Mucosa of rectum (tissue), 2 donors: ENCODE measurements at regions not wholly inside any gene's neighbourhood (a gene's known extent, or its start where the extent isn't known, plus 50 kb on each side); places are given as distances from the start of the nearest gene placed in this dataset.

Experiments used
- H3K27ac ChIP-seq, 2 donors: one replicate each; pipeline ENCODE4 v1.7.0; 2013; ENCODE audit warnings: inconsistent platforms in 2 of 2, low read depth in 2 of 2, low read length in 2 of 2
- H3K27me3 ChIP-seq, 2 donors: one replicate each; pipeline ENCODE4 v1.7.0; 2013; ENCODE audit warnings: low read length in 2 of 2; ENCODE audit not compliant: control insufficient read depth in 2 of 2, insufficient read depth in 2 of 2
- H3K36me3 ChIP-seq, 2 donors: one replicate each; pipeline ENCODE4 v1.7.0; 2013; ENCODE audit warnings: low read length in 2 of 2; ENCODE audit not compliant: control insufficient read depth in 2 of 2, insufficient read depth in 2 of 2
- H3K4me1 ChIP-seq, 2 donors: one replicate each; pipeline ENCODE4 v1.7.0; 2013; ENCODE audit warnings: low read length in 2 of 2, mild to moderate bottlenecking in 1 of 2; ENCODE audit not compliant: control insufficient read depth in 2 of 2, insufficient read depth in 2 of 2
- H3K4me3 ChIP-seq, 2 donors: one replicate each; pipeline ENCODE4 v1.7.0; 2013; ENCODE audit warnings: low read length in 2 of 2
- H3K9ac ChIP-seq, 2 donors: one replicate each; pipeline ENCODE4 v1.7.0; 2013; ENCODE audit warnings: low read length in 2 of 2, low read depth in 1 of 2, mild to moderate bottlenecking in 1 of 2
- H3K9me3 ChIP-seq, 2 donors: one replicate each; pipeline ENCODE4 v1.7.0; 2013; ENCODE audit warnings: low read length in 2 of 2; ENCODE audit not compliant: control insufficient read depth in 2 of 2
- donor health status: healthy.
- donor health status: Normal muscosa, but diverticular disease.

DNA sequence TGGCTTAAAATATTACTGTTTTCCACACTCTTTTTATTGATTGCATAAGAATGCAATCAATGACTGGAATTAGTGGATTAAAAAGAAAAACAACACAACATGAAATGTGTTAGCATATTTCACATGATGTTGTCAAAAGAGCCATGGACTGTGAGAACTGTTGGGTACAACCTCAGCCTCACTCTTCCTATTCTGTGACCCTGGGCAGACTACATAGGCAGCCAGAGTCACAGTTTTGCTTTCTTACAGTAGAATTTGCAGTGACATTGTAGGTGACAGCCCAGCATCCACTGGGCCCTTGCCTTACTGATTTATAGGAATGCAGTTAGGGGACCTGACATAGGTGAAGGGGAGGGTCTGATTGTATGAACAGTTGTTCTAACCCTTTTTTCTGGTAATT, 471.4 kb upstream of the SLC35B3 start:
- Histone ChIP-seq H3K4me1 (no peaks in the 10 kb centered on the region), H3K9ac (no peak overlapping the region), H3K4me3 (no peak overlapping the region), H3K27ac (no peak overlapping the region), H3K9me3 (no peaks in the 10 kb centered on the region), H3K36me3 (no peaks in the 10 kb centered on the region), H3K27me3 (no peaks in the 10 kb centered on the region)

DNA sequence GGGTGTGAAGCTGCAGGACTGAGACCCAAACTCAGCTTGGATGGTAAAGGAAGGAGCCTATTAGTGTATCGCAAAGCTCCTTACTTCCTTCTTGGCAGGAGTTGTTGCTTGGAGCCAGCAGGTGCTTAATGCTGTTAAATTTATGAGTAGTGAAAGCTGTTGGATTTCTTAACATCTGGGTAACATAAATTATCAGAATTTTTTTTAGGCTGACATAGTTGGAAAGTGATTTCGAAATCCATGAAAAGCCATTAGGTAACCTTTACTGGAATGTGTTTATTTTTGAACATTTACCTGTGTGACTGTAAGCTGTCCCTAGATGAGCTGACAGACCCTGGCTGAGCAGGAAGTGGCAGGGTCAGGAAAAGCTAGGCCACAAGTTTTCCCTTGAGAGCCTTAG, 470.4 kb upstream of the SLC35B3 start:
- no peak overlapping the region for H3K27ac ChIP-seq
- H3K4me3 ChIP-seq, result no peak overlapping the region
- no peaks in the 10 kb centered on the region for H3K36me3 ChIP-seq
- no peaks in the 10 kb centered on the region for H3K27me3 ChIP-seq
- H3K9ac ChIP-seq, result no peak overlapping the region
- no peaks in the 10 kb centered on the region for H3K4me1 ChIP-seq
- H3K9me3 ChIP-seq, result no peaks in the 10 kb centered on the region

DNA sequence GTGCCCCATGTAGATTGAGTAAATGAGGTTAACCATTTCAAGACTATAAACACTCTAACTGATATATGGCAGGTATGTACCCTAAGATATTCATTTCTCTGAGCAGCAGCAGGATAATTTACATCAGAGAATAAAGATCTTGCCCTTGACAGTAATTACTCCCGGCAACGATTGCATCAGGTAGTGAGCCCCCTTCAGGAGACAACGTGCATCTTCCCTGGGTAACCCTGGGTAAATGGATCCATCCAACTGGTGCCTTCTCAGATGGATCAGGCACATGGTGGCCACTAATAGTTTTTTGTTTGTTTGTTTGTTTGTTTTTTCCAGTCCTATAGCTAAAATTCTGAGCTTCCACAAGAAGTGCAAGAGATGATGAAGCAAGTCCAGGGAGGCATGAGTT, 469.4 kb upstream of the SLC35B3 start:
- Histone ChIP-seq H3K4me1 (no peaks in the 10 kb centered on the region), H3K4me3 (no peak overlapping the region), H3K9ac (no peak overlapping the region), H3K27me3 (no peaks in the 10 kb centered on the region), H3K36me3 (no peaks in the 10 kb centered on the region), H3K9me3 (no peaks in the 10 kb centered on the region), H3K27ac (no peak overlapping the region)

DNA sequence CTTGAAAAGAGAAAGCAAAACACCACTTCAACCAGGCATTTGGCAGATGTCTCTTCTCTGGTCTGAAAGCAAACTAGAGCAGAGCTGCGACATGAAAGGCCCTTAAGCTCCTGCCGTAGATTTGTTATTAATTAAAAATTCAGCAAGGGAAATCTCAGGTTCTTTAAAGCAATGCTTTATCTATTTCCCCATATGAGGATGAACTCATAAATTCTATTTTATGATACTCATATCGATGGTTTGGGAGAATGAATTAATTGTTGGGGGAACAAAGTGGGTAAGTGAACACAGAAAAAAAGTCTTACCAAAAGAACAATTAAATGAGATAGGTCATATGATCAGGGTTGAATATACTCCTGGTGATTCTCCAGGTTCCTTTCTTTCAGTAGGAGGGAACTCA, 464.7 kb upstream of the SLC35B3 start:
- Histone ChIP-seq H3K4me1 (no peaks in the 10 kb centered on the region), H3K36me3 (no peaks in the 10 kb centered on the region), H3K9me3 (no peaks in the 10 kb centered on the region), H3K27me3 (no peaks in the 10 kb centered on the region), H3K27ac (no peak overlapping the region), H3K4me3 (no peak overlapping the region), H3K9ac (no peak overlapping the region)

DNA sequence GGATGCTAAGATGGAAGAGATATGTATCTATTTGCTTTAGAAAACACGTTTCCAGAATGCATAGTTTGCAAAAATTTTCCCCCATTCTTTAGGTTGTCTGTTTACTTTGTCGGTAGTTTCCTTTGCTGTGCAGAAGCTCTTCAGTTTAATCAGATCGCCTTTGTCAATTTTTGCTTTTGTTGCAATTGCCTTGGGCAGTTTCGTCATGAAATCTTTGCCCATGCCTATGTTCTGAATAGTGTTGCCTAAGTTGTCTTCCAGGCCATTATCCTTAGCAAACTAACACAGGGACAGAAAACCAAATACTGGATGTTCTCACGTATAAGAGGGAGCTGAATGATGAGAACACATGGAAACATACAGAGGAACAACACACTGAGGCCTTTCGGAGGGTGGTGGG, 454.2 kb upstream of the SLC35B3 start:
- H3K9me3 ChIP-seq, result no peaks in the 10 kb centered on the region
- H3K36me3 ChIP-seq, result no peaks in the 10 kb centered on the region

DNA sequence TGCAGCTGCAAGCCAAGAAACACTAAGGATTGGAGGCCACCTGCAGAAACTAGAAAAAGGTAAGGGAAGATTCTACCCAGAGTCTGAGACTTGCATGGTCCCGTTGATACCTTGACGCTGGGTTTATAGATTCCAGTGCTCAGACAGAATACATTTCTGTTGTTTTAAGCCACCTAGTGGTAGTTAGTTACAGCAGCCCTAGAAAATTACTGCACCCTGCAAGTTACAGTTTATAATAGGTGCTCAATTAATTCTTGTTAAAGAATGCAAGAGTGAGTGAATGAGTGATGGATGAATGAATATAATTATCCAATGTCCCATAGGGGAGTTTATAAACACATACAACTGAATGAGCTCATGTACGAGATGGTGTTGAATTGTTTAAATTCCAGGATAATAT, 453.1 kb upstream of the SLC35B3 start:
- no peak overlapping the region for H3K4me3 ChIP-seq
- no peak overlapping the region for H3K9ac ChIP-seq
- no peak overlapping the region for H3K27ac ChIP-seq
- no peaks in the 10 kb centered on the region for H3K27me3 ChIP-seq
- no peaks in the 10 kb centered on the region for H3K36me3 ChIP-seq
- no peaks in the 10 kb centered on the region for H3K4me1 ChIP-seq
- H3K9me3 ChIP-seq, result no peaks in the 10 kb centered on the region

More for the DNA sequence above, 454.2 kb upstream of the SLC35B3 start:
- H3K27me3 ChIP-seq, result no peaks in the 10 kb centered on the region
- H3K4me1 ChIP-seq, result no peaks in the 10 kb centered on the region
- H3K9ac ChIP-seq, result no peak overlapping the region
- no peak overlapping the region for H3K4me3 ChIP-seq
- H3K27ac ChIP-seq, result no peak overlapping the region

DNA sequence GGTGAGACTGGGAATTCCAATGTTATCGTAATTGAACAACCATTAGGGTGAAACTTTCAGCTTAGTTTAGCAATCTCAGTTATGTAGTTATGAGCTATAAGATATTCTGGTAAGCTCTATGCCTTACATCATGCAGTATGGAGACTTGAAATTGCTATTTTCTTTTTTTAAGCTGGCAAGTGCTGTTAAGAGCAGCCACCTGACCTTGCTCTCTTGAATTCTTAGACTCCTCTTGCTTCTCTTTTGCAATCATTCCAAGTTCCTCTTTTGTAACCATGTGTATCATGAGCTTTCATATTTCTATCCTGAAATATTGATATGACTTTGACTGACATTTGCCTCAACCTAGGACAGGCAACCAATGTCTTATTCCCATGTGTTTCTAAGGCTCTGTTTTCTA, 446.3 kb upstream of the SLC35B3 start:
- Histone ChIP-seq H3K27me3 (no peaks in the 10 kb centered on the region), H3K27ac (no peak overlapping the region), H3K9me3 (no peaks in the 10 kb centered on the region), H3K4me3 (no peak overlapping the region), H3K36me3 (no peaks in the 10 kb centered on the region), H3K4me1 (no peaks in the 10 kb centered on the region), H3K9ac (no peak overlapping the region)

DNA sequence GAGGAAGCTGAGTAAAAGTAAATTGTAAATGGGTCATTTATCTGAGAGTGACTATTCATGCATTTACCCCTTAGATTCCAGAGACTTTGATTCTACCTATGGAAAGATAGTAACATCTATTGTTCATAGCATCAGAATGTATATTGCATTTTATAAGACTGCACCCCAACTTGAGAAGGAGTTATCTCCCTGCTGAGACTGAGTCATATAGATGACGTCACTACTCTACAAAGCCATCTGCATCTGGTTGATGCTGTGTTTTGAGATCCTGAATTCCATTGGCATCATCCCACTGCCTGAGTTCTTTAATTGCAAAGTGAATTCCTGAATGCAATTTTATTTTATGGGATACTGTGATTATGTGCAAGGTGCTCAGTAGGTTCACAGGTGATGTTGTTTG, 444.0 kb upstream of the SLC35B3 start:
- Histone ChIP-seq H3K4me3 (no peak overlapping the region), H3K27me3 (no peaks in the 10 kb centered on the region), H3K27ac (no peak overlapping the region), H3K36me3 (no peaks in the 10 kb centered on the region), H3K9ac (no peak overlapping the region), H3K4me1 (no peaks in the 10 kb centered on the region), H3K9me3 (no peaks in the 10 kb centered on the region)

DNA sequence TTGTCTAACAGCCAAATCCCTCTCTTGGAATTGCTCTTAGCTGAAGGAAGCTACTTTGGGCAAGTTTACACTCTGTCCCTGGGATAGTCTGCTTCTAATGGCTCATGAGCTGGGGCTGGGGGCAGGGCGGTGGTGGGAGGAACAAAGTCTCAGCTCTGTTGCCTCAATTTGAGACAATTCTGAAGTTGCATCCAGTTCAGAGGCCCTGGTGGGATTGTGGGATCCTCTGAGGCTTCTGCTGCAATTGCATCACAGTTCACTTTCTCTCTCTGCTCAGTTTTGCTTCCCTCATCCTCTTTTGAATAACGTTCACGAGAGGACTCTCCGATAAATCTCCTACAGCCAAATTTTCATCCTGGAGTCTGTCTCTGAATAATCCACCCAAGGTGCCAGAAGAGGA, 440.6 kb upstream of the SLC35B3 start:
- Histone ChIP-seq H3K27me3 (no peaks in the 10 kb centered on the region), H3K4me3 (no peak overlapping the region), H3K9me3 (no peaks in the 10 kb centered on the region), H3K27ac (no peak overlapping the region), H3K9ac (no peak overlapping the region), H3K4me1 (no peaks in the 10 kb centered on the region), H3K36me3 (no peaks in the 10 kb centered on the region)

DNA sequence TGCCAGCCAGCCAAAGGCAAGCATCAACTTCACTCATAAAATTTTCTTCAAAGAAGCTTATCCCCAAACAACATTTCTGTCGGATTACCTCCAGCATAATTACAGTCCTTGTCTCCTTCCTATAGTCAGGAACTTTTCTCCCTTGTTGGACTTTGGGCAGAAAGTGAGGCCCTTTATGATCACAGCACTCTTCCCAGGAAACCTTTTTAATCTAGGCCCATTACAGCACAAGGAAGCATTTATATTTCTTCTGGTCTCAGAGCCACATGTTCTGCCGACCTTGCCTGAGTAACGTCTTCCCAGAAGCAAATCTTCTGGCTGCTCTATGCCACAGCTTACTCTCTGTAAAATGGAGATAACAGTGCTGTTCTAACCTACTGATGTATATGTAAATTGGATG, 437.2 kb upstream of the SLC35B3 start:
- Histone ChIP-seq H3K4me3 (no peak overlapping the region), H3K36me3 (no peaks in the 10 kb centered on the region), H3K4me1 (no peaks in the 10 kb centered on the region), H3K27me3 (no peaks in the 10 kb centered on the region), H3K27ac (no peak overlapping the region), H3K9me3 (no peaks in the 10 kb centered on the region), H3K9ac (no peak overlapping the region)

DNA sequence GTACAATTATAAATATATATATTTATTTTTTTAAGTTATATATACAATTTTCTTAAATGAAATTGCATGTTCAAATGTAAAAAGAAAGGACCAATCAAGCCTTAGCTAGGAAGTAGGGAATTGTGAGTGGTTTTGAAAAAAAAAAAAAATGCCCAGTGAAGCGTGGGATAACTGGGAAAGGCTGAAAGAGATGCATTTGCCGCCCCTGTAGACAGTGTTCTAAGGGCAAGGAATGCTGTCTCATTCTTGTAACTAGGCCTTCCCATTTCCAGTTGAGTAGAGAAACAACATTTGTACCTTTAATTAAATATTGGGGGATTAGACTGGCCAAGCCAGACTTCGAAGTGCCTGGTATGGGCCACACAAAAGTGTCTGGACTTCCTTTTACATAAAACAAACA, 430.1 kb upstream of the SLC35B3 start:
- Histone ChIP-seq H3K4me1 (no peaks in the 10 kb centered on the region), H3K27me3 (no peaks in the 10 kb centered on the region), H3K9me3 (no peaks in the 10 kb centered on the region), H3K36me3 (no peaks in the 10 kb centered on the region), H3K27ac (no peak overlapping the region), H3K4me3 (no peak overlapping the region), H3K9ac (no peak overlapping the region)
